ENCODE measurements at regions not wholly inside any gene's neighbourhood (a gene's known extent, or its start where the extent isn't known, plus 50 kb on each side); places are given as distances from the start of the nearest gene placed in this dataset.

- no peak for DNase-seq (ENCODE audit: low spot score)
These were observed 383.0 kb upstream of the RARB start for GRCh38 chr3:25044762-25045710.

GRCh38 chr3:25046911-25047771 is 380.9 kb upstream of the RARB start:
- no peak for DNase-seq (ENCODE audit: low spot score)

GRCh38 chr3:25049304-25049703 is 378.8 kb upstream of the RARB start:
- DNase-seq (ENCODE audit: low spot score): no peak

- DNase-seq (ENCODE audit: low spot score): no peak
These were observed 374.7 kb upstream of the RARB start for GRCh38 chr3:25053360-25053759.

- no peak for DNase-seq (ENCODE audit: low spot score)
These were observed 371.9 kb upstream of the RARB start for GRCh38 chr3:25056036-25056755.

- no peak for DNase-seq (ENCODE audit: low spot score)
These were observed 371.2 kb upstream of the RARB start for GRCh38 chr3:25056803-25057351.

GRCh38 chr3:25057379-25057778 is 370.7 kb upstream of the RARB start:
- no peak for DNase-seq (ENCODE audit: low spot score)

GRCh38 chr3:25064681-25065080 is 363.4 kb upstream of the RARB start:
- no peak for DNase-seq (ENCODE audit: low spot score)

GRCh38 chr3:25069970-25070369 is 358.1 kb upstream of the RARB start:
- DNase-seq (ENCODE audit: low spot score): no peak

GRCh38 chr3:25071846-25072245 is 356.2 kb upstream of the RARB start:
- no peak for DNase-seq (ENCODE audit: low spot score)

- no peak for DNase-seq (ENCODE audit: low spot score)
These were observed 354.6 kb upstream of the RARB start for GRCh38 chr3:25073423-25073822.

GRCh38 chr3:25074149-25074548 is 353.9 kb upstream of the RARB start:
- no peak for DNase-seq (ENCODE audit: low spot score)

- DNase-seq (ENCODE audit: low spot score): peak; percentile 44
These were observed 347.6 kb upstream of the RARB start for GRCh38 chr3:25080461-25080860.

GRCh38 chr3:25084016-25084415 is 344.0 kb upstream of the RARB start:
- no peak for DNase-seq (ENCODE audit: low spot score)

GRCh38 chr3:25086721-25087120 is 341.3 kb upstream of the RARB start:
- DNase-seq (ENCODE audit: low spot score): no peak

- no peak for DNase-seq (ENCODE audit: low spot score)
These were observed 339.8 kb upstream of the RARB start for GRCh38 chr3:25088284-25088683.

GRCh38 chr3:25090698-25091453 is 337.2 kb upstream of the RARB start:
- DNase-seq (ENCODE audit: low spot score): no peak

GRCh38 chr3:25091934-25092333 is 336.1 kb upstream of the RARB start:
- no peak for DNase-seq (ENCODE audit: low spot score)

- peak; percentile 2 for DNase-seq (ENCODE audit: low spot score)
These were observed 333.0 kb upstream of the RARB start for GRCh38 chr3:25094932-25095685.

GRCh38 chr3:25096536-25096935 is 331.5 kb upstream of the RARB start:
- DNase-seq (ENCODE audit: low spot score): no peak

Measured in RKO (cell line).